HG03442 (cell line): ENCODE measurements at regions not wholly inside any gene's neighbourhood (a gene's known extent, or its start where the extent isn't known, plus 50 kb on each side); places are given as distances from the start of the nearest gene placed in this dataset.

Source experiments
- ATAC-seq: cut with Tn5 transposase; IDR thresholded peaks from one replicate; pipeline ENCODE4 v1.9.1; 2021; ENCODE audit warnings: mild to moderate bottlenecking, moderate library complexity; ENCODE audit not compliant: unreplicated experiment

- ATAC-seq = no peak
These were observed 106.7 kb upstream of the TTC29 start for GRCh38 chr4:147052361-147052760.

- ATAC-seq = no peak
These were observed 108.7 kb upstream of the TTC29 start for GRCh38 chr4:147054228-147054872.

GRCh38 chr4:147056940-147057610, 111.4 kb upstream of the TTC29 start:
- ATAC-seq = no peak

- ATAC-seq = no peak
These were observed 112.0 kb upstream of the TTC29 start for GRCh38 chr4:147057611-147058190.

DNA sequence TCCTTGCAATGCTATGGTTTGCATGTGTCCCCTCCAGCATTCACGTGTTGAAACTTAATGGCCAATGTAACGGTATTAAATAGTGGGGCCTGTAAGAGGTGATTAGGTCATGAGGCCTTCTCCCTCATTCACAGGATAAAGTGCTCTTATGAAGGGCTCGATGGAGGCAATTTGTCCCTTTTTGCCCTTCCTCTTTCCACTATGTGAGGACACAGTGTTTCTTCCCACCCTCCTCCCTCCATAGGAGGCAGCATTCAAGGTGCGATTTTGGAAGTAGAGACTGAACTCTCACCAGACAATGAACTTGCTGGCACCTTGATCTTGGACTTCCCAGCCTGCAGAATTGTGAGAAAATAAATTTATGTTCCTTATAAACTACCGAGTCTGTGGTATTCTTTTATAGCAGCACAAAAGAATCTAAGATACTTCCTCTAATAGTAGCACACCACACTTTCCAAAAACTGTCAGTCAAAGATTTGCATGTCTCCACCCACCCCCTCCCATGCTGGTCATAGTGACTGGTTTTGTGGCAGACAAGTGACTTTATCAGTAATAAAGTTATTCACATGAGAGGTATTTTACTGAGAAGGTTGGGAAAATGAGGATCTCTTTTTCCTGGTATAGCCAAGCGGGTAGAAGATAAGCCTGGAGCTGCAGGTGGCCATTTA, 113.5 kb upstream of the TTC29 start:
- no peak for ATAC-seq

DNA sequence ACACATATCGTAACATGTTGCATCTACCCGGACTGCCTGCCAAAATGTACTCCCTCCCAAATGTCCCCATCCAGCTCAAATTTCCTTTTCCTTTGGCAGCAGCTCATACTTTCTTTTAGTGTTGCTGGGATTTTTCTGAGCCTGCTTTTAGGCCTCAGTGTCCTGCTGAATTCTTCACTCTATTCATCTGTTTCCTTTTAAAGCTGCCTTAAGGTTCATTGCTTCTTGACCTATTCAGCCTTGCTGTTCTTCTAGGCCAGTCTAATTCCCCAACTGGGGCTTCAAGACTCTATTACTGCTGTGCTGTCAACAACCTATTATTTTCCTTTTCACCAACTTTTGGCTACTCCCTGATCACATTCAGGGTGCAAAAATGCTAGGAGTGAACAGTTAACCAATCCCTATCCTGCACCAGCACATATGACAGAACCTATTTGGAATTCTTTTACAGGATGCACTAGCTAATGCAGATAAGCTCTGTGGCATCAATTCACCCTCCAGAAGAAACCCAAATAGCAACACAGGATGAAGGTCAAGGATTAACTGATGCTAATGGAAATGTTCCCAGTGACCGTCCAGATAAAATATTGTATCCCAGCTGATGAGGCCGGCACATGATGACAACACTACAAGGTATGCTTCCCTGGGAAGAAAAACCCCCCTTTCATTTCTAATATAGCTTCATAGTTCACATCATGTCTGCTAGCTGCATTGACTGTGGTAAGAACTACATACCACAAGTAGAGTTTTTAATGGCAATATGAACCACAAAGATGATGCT, 114.7 kb upstream of the TTC29 start:
- ATAC-seq = no peak

GRCh38 chr4:147064856-147065255, 119.2 kb upstream of the TTC29 start:
- no peak for ATAC-seq

- ATAC-seq = no peak
These were observed 122.9 kb upstream of the TTC29 start for GRCh38 chr4:147068564-147068963.

DNA sequence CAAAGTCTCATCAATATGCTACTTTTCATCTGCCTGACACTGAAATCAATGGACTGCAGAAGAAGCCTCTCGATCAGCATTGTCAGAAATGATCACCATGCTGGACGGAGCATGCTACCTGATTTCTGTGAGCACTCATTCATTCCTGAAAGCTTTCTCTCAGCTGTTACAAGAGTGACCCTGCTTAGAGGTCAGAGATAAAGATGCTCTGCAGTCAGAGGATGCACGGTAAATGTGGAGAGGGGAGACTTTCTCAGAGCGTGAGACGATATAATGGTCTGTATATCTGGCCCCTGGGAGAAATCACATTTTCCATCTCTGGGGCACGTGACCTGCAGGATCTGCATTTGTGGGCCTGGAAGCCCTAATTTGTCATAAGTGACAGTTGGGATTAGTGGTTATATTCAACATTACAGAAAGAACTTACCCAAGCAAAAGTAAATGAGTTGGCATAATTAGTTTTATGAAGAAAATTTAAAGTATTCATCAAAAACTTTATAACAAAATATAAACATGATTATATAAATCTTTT, 125.6 kb upstream of the TTC29 start:
- no peak for ATAC-seq

DNA sequence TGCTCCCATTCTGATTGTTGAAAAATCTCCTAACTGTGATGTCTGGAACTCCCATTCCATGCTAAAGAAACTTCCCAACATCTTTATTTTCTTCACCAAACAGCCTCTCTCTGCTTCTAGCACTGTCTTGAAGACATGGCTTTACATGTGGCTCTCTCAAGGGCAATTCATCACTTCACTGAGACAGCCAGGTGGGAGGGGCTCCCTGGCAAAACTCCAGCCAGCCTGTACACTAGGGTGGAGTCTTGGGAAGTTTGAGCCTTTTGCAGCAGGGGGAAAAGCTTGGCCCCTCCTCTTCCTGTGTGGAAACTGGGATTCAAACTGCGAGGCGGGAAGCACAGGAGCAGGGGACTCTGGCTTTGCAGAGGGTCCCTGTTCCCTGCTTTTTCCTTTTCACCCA, 130.5 kb upstream of the TTC29 start:
- no peak for ATAC-seq

GRCh38 chr4:147076728-147077127, 131.1 kb upstream of the TTC29 start:
- ATAC-seq = no peak

DNA sequence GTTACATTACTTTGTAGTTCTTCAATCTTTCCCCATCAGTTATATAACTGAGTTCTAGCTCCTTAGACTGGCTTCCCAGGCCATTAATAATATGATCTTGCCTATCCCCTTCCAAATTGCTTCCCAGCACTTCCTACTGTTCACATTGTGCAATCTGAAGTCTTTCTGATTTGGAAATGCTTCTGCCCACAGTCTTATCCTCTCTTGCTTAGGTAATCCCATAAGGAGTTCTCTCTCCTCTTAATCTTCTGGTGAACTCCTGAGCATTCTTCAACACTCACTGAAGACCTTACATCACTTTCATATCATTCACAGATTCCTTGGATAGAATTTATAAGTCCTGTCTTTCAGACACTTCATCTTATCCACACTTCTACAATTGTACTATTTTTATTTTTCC, 132.7 kb upstream of the TTC29 start:
- no peak for ATAC-seq

DNA sequence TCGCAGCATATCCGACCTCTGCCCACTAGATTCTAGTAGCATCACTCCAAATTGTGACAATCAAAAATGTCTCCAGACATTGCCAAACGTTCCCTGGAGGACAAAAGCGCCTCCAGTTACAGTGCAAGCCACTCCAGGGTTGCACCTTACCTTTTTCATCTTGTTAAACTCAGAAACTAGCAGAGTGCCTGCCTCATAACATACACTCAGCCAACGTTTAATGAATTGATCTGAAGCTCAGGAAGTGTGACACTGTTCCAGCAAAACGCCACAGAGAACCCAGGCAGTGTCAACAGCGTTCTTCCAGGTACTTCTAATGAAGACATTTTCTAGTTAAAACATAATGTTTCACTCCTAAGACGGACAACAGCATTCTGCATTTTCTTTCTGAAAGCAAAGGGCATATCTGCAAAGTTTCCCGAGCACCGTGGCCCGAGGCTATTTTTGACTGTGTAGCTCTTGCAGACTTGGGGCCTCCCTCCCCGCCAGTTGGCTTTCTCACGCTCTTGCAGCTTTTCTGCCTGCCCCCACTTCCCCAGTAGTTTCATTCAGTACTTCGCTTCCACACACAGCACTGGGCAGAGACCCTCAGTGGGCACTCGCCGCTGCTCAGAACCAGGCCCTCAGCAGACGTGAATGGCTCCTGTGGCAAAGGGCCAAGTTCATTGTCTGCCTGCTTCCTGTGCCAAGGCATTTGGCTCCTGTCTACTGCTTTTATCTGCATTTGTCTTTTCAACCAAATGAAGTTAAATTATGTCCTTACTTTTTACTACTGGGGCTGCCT, 133.4 kb upstream of the TTC29 start:
- ATAC-seq = no peak

GRCh38 chr4:147084861-147085260, 139.2 kb upstream of the TTC29 start:
- no peak for ATAC-seq

DNA sequence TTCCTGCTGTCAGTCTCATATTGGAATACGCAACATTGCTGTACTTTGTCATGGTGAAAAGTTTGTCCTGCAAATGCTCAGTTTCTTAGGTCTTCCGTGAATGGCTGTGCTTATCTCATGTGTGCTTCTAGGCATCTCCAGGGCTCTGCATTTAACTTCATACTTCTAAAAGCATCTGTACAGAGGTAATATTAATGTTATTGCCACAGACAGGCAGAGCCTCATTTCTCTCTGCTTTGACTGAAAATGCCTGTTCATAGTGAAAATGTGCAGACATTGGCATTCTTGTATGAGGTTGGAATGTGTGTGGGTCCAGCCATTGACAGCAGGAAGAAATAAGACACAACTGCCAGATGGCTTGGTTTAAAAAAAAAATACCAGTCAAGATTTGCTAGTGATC, 140.1 kb upstream of the TTC29 start:
- no peak for ATAC-seq

GRCh38 chr4:147088146-147088545, 142.5 kb upstream of the TTC29 start:
- ATAC-seq = no peak

- no peak for ATAC-seq
These were observed 144.8 kb upstream of the TTC29 start for GRCh38 chr4:147090486-147090885.

DNA sequence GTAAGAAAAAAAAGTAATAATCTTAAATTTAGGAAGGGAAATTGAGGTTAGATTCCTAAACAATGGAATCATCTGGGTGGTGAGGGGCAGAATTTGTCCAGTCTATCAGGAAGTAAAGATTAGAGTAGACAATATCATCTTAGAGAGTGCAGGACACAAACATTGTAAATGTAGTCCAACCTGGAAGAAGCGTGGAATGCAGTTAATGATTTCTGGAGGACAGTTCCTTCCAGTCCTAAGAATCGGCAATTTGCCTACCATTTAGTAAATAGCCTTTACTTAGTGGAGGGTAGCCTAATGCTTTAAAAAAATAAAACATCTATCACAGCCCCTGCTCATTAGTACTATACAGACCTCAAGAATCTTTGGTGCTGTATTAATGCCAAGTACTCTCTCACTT, 147.5 kb upstream of the TTC29 start:
- no peak for ATAC-seq

- ATAC-seq = no peak
These were observed 148.6 kb upstream of the TTC29 start for GRCh38 chr4:147094238-147094637.
